ENCODE measurements at regions not wholly inside any gene's neighbourhood (a gene's known extent, or its start where the extent isn't known, plus 50 kb on each side); places are given as distances from the start of the nearest gene placed in this dataset.

GRCh38 chr2:21633015-21633414 lies 509.2 kb downstream of the TDRD15 start:
- DNase-seq (ENCODE audit: low spot score), result no peak

GRCh38 chr2:21633466-21633865 lies 509.7 kb downstream of the TDRD15 start:
- no peak for DNase-seq (ENCODE audit: low spot score)

- no peak for DNase-seq (ENCODE audit: low spot score)
Measured at GRCh38 chr2:21633911-21634310, 510.1 kb downstream of the TDRD15 start.

- DNase-seq (ENCODE audit: low spot score), result no peak
Measured at GRCh38 chr2:21640046-21640445, 516.3 kb downstream of the TDRD15 start.

DNA sequence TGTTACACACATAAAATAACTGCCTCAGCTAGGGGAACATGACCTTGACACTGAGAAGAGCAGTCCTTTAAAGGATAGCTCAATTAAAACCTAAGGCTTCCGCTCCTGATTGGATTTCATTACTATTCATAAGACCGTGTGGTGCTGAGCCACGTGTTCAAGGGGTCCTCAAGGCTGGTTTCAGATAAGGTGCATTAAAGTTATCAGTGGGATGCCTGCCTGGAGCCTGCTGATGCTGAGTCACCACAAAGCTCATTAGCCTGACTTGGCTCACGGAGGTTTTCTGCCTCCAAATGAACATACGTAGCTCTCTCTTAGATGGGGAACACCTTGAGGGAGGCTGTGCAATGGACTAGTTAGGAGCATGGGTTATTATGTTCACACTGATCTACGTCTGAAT lies 518.9 kb downstream of the TDRD15 start:
- no peak for DNase-seq (ENCODE audit: low spot score)

- DNase-seq (ENCODE audit: low spot score), result no peak
Measured at GRCh38 chr2:21643180-21643579, 519.4 kb downstream of the TDRD15 start.

- no peak for DNase-seq (ENCODE audit: low spot score)
Measured at GRCh38 chr2:21644266-21644665, 520.5 kb downstream of the TDRD15 start.

DNA sequence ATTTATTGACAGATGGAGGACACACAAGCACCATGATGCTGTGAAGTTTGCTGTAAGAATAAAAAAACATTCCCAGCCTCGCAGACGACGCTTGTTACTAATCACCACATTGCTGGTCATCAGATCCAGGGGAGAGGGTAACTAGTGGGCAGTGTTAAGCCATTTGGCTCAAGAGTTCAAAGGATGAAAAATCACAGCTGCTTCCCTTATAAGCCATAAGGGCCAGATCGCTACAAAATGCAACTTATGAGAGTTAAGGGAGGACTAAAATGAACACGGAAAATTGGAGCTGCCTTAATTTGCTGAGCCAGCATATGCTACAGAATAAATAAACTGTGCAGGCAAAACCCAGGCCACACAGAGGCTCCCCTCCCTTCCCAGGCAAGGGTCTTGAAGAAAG lies 522.6 kb downstream of the TDRD15 start:
- no peak for DNase-seq (ENCODE audit: low spot score)

DNA sequence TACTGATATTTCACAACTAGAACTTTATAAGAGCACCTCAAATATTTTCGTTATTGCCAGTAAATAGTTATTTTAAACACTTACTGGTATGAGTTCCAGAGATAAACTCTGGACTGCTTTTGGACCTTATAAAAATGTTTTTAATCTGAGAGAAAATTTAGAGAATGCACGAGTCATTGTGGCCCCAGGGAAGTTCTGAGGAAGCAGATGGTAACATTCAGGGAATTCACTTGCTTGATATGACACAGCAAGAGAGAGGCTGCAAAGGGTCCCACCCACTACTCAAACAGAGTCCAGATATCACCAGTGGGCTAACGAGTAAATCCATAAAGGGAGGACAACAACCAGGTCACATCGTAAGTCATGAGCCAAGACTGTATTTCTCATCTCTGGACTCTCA lies 526.8 kb downstream of the TDRD15 start:
- DNase-seq (ENCODE audit: low spot score), result no peak

GRCh38 chr2:21655136-21655535 lies 531.4 kb downstream of the TDRD15 start:
- no peak for DNase-seq (ENCODE audit: low spot score)

- DNase-seq (ENCODE audit: low spot score), result no peak
Measured at GRCh38 chr2:21656330-21657075, 532.7 kb downstream of the TDRD15 start.

DNA sequence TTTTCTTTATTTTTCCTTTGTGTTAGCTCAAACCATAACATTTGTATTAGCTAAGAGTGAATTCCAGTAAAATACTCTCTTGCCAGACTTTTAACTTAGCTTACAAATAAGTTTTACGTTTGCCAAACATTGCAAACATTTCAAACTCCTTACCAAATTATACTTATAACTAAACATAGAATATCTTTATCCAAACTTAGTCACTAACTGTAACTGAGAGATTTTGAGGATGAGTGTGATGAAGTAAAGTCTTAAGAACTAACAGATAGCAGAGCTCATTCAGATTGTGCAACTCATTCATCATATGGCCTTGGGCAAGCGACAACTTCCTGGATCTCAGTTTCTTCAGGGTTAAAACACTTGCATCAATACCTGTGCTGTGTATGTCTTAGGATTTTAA lies 533.7 kb downstream of the TDRD15 start:
- no peak for DNase-seq (ENCODE audit: low spot score)

- DNase-seq (ENCODE audit: low spot score), result no peak
Measured at GRCh38 chr2:21658269-21658668, 534.5 kb downstream of the TDRD15 start.

GRCh38 chr2:21658907-21659477 lies 535.2 kb downstream of the TDRD15 start:
- no peak for DNase-seq (ENCODE audit: low spot score)

DNA sequence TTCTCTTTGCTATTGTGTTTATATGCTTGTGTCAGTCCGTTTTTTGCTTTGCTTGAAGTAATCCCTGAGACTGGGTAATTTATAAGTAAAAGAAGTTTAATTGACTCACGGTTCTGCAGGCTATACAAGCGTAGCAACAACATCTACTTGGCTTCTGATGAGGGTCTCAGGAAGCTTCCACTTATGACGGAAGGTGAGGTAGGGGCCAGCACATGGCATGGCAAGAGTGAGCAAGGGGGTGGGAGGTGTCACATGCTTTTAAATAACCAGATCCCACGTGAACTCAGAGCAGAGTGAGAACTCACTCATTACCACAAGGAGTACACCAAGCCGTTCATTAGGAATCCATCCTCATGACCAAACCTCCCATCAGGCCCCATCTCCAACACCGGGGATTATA lies 540.3 kb downstream of the TDRD15 start:
- no peak for DNase-seq (ENCODE audit: low spot score)

DNA sequence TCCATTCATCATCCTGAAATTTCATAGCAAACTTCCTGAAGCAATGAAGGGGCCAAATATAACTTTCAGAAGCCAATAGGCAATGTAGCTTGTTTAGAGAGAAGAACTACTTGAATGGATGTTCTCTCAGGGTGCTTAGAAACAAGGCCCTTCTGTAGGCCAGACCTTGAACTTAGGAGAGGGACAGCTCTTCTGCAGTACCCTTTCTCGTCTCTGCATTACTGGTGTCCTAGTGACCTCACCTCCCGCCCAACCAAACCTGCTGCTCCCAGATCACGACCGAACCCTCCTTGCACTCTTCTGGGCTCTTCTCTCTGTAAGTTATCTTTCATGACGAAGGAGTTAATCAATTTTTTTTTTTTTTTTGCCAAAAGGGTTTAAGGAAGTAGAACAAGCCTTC lies 543.9 kb downstream of the TDRD15 start:
- no peak for DNase-seq (ENCODE audit: low spot score)

- DNase-seq (ENCODE audit: low spot score), result no peak
Measured at GRCh38 chr2:21668078-21668710, 544.4 kb downstream of the TDRD15 start.

DNA sequence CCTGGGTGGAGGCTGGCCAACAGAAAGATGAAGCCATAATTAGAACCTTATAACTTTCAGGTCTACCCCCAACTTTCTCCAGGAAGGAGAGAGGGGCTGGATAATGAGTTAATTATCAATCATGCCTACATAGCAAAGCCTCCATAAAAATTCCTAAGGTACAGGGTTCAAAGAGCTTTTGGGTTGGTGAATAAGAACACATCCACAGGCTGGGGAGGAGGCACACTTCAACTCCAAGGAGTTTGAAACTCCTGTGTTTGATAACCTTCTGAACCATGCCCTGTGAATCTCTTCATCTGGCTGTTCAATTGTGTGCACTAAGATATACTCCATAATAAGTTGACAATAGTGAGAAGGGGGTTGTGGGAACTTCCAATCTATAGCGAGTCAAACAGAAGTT lies 552.3 kb downstream of the TDRD15 start:
- no peak for DNase-seq (ENCODE audit: low spot score)

- no peak for DNase-seq (ENCODE audit: low spot score)
Measured at GRCh38 chr2:21676676-21677075, 552.9 kb downstream of the TDRD15 start.

DNA sequence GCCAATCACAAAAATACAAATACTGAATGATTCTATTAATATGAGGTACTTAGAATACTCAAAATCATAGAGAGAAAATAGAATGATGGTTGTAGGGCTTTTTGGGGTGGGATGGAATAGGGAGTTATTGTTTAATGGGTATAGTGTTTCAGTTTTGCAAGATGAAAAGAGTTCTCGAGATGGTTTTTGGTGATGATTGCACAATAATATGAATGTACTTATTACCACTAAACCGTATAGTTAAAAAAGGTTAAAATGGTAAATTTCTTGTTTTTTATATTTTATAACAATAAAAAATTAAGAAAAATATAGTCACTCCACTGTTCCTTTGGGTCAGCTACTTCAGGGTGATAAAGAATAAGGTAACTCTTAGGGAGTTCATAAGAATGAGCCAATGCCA lies 560.1 kb downstream of the TDRD15 start:
- no peak for DNase-seq (ENCODE audit: low spot score)

- no peak for DNase-seq (ENCODE audit: low spot score)
Measured at GRCh38 chr2:21687589-21687988, 563.8 kb downstream of the TDRD15 start.

- no peak for DNase-seq (ENCODE audit: low spot score)
Measured at GRCh38 chr2:21690005-21690404, 566.2 kb downstream of the TDRD15 start.

GRCh38 chr2:21693081-21693480 lies 569.3 kb downstream of the TDRD15 start:
- no peak for DNase-seq (ENCODE audit: low spot score)
